ENCODE measurements at regions not wholly inside any gene's neighbourhood (a gene's known extent, or its start where the extent isn't known, plus 50 kb on each side); places are given as distances from the start of the nearest gene placed in this dataset.
"Not testable (repeated sequence)": the region's sequence is repeated elsewhere in the genome, so short reads cannot be mapped to it uniquely, and the experiment has no call there.

- no peak overlapping the region for H3K4me3 Mint-ChIP-seq
- H3K9me3 Mint-ChIP-seq: peaks cover 8% of the 10 kb centered on the region
These were observed 268.7 kb upstream of the PDE3A start for GRCh38 chr12:20099395-20100183.

GRCh38 chr12:20101046-20101445 lies 267.3 kb upstream of the PDE3A start:
- no peaks in the 10 kb centered on the region for H3K27me3 Mint-ChIP-seq
- no peak for ATAC-seq
- no peaks in the 10 kb centered on the region for H3K4me1 Mint-ChIP-seq
- no peak overlapping the region for H3K4me3 Mint-ChIP-seq
- peaks cover 8% of the 10 kb centered on the region for H3K9me3 Mint-ChIP-seq
- no peak overlapping the region for H3K27ac Mint-ChIP-seq
- H3K36me3 Mint-ChIP-seq: no peaks in the 10 kb centered on the region

More at GRCh38 chr12:20099395-20100183, 268.7 kb upstream of the PDE3A start:
- Mint-ChIP-seq H3K27me3 (no peaks in the 10 kb centered on the region), H3K36me3 (no peaks in the 10 kb centered on the region), H3K4me1 (no peaks in the 10 kb centered on the region), H3K27ac (no peak overlapping the region)
- ATAC-seq: no peak

DNA sequence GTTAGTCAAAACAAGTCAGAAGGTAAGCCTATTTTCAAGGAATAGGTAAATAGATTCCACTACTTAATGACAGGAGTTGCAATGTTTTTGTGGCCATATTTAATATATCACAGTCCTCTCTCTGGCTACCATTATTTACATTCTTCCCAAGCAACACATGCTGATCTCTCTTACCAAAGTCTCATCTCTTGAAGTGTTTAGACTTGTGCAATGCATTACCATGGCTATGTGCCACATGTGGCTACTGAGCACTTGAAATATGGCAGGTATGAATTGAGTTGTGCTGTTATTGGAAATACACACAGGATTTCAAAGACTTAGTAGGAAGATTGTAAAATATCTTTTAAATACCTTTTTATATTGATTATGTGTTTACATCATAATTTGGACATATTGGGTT lies 262.4 kb upstream of the PDE3A start:
- no peaks in the 10 kb centered on the region for H3K36me3 Mint-ChIP-seq
- no peaks in the 10 kb centered on the region for H3K4me1 Mint-ChIP-seq
- ATAC-seq: no peak
- H3K4me3 Mint-ChIP-seq: no peak overlapping the region
- no peaks in the 10 kb centered on the region for H3K27me3 Mint-ChIP-seq
- H3K9me3 Mint-ChIP-seq: no peaks in the 10 kb centered on the region
- H3K27ac Mint-ChIP-seq: no peak overlapping the region

DNA sequence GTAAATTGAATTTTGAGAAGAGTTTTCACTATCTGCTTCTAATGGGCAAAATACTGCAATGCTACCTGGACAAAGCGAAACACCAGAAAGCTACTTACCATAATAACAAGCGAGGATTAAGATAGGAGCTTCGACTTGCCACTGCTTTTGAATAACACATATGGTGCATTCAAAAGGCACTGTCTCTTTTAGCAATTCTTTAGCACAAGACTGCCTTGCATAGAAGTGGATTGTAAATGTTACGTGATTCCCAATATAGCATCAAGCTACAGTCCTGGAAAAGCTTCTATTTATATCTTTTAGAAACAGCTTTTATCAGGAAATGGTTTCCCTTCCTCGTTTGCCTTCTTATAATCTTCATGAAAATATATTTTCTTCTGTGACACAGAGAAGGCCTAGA lies 258.7 kb upstream of the PDE3A start:
- H3K4me3 Mint-ChIP-seq: no peak overlapping the region
- H3K27ac Mint-ChIP-seq: no peak overlapping the region
- no peaks in the 10 kb centered on the region for H3K4me1 Mint-ChIP-seq
- H3K27me3 Mint-ChIP-seq: no peaks in the 10 kb centered on the region
- ATAC-seq: no peak
- H3K36me3 Mint-ChIP-seq: no peaks in the 10 kb centered on the region
- H3K9me3 Mint-ChIP-seq: peaks cover 5% of the 10 kb centered on the region

GRCh38 chr12:20115371-20115770 lies 253.0 kb upstream of the PDE3A start:
- H3K4me1 Mint-ChIP-seq, ATAC-seq, H3K27me3 Mint-ChIP-seq, H3K27ac Mint-ChIP-seq, H3K4me3 Mint-ChIP-seq, H3K36me3 Mint-ChIP-seq: not testable (repeated sequence)
- H3K9me3 Mint-ChIP-seq: peaks cover 12% of the 10 kb centered on the region

GRCh38 chr12:20119596-20120402 lies 248.5 kb upstream of the PDE3A start:
- Mint-ChIP-seq H3K27me3 (no peaks in the 10 kb centered on the region), H3K27ac (no peak overlapping the region), H3K36me3 (no peaks in the 10 kb centered on the region), H3K4me1 (no peaks in the 10 kb centered on the region), H3K9me3 (peaks cover 7% of the 10 kb centered on the region), H3K4me3 (no peak overlapping the region)
- no peak for ATAC-seq

GRCh38 chr12:20120403-20120725 lies 248.0 kb upstream of the PDE3A start:
- ATAC-seq: no peak
- H3K4me3 Mint-ChIP-seq: no peak overlapping the region
- peaks cover 7% of the 10 kb centered on the region for H3K9me3 Mint-ChIP-seq
- H3K36me3 Mint-ChIP-seq: no peaks in the 10 kb centered on the region
- H3K27me3 Mint-ChIP-seq: no peaks in the 10 kb centered on the region
- no peaks in the 10 kb centered on the region for H3K4me1 Mint-ChIP-seq
- H3K27ac Mint-ChIP-seq: no peak overlapping the region

DNA sequence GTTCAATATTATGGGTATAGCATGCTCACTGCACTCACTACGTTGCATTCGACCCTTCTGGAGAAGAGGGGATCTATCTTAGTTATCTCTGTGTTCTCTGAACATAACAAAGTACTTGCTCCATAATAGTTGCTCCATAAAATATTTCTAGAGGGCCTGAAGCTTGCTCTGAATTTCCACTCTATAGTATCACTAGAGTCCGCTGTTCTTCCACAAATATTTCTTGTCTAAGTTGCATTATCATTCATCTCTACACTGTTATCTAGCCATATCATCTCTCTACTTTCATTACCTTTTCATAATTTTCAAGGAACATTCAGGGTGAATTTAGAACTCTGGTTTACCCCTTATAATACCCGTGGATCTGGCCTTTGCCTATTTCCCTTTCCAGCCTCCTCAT lies 246.1 kb upstream of the PDE3A start:
- H3K4me3 Mint-ChIP-seq: no peak overlapping the region
- H3K36me3 Mint-ChIP-seq: no peaks in the 10 kb centered on the region

GRCh38 chr12:20123465-20123864 lies 244.9 kb upstream of the PDE3A start:
- ATAC-seq: no peak
- Mint-ChIP-seq H3K36me3 (no peaks in the 10 kb centered on the region), H3K27ac (no peak overlapping the region), H3K4me3 (no peak overlapping the region), H3K27me3 (no peaks in the 10 kb centered on the region), H3K4me1 (no peaks in the 10 kb centered on the region), H3K9me3 (no peaks in the 10 kb centered on the region)

More for the DNA sequence above, 246.1 kb upstream of the PDE3A start:
- H3K9me3 Mint-ChIP-seq: peaks cover 4% of the 10 kb centered on the region
- no peaks in the 10 kb centered on the region for H3K27me3 Mint-ChIP-seq
- no peaks in the 10 kb centered on the region for H3K4me1 Mint-ChIP-seq
- no peak overlapping the region for H3K27ac Mint-ChIP-seq
- no peak for ATAC-seq

GRCh38 chr12:20125276-20125798 lies 243.0 kb upstream of the PDE3A start:
- no peaks in the 10 kb centered on the region for H3K27me3 Mint-ChIP-seq
- H3K4me3 Mint-ChIP-seq: no peak overlapping the region
- no peak for ATAC-seq
- H3K27ac Mint-ChIP-seq: no peak overlapping the region
- H3K9me3 Mint-ChIP-seq: no peaks in the 10 kb centered on the region
- no peaks in the 10 kb centered on the region for H3K4me1 Mint-ChIP-seq
- H3K36me3 Mint-ChIP-seq: no peaks in the 10 kb centered on the region

- Mint-ChIP-seq H3K4me3 (no peak overlapping the region), H3K27ac (no peak overlapping the region), H3K9me3 (no peaks in the 10 kb centered on the region), H3K27me3 (no peaks in the 10 kb centered on the region), H3K36me3 (no peaks in the 10 kb centered on the region), H3K4me1 (no peaks in the 10 kb centered on the region)
- no peak for ATAC-seq
These were observed 241.7 kb upstream of the PDE3A start for GRCh38 chr12:20126601-20127000.

DNA sequence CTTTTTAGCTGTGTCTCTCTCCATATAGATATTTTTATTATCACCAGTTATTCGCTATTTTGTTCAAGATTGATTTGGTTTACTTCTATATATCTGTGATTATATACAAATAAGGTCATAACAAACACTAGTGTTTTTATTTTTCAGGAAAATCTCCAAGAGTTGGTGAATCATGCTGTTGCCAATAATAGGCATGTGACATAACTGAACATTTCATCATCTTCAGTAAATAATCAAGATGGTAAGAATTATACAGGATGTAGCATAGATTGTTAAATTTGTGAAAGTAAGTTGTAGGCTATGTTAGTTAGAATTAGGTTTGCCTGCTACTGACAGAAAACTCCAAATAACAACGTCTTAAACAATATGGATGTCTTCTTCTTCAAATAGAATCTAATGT lies 240.9 kb upstream of the PDE3A start:
- no peaks in the 10 kb centered on the region for H3K36me3 Mint-ChIP-seq
- H3K27me3 Mint-ChIP-seq: no peaks in the 10 kb centered on the region
- no peak for ATAC-seq
- H3K4me3 Mint-ChIP-seq: no peak overlapping the region
- no peaks in the 10 kb centered on the region for H3K4me1 Mint-ChIP-seq
- no peaks in the 10 kb centered on the region for H3K9me3 Mint-ChIP-seq
- H3K27ac Mint-ChIP-seq: no peak overlapping the region

GRCh38 chr12:20128928-20129327 lies 239.4 kb upstream of the PDE3A start:
- H3K36me3 Mint-ChIP-seq: no peaks in the 10 kb centered on the region
- no peaks in the 10 kb centered on the region for H3K27me3 Mint-ChIP-seq
- H3K27ac Mint-ChIP-seq: no peak overlapping the region
- ATAC-seq: no peak
- no peaks in the 10 kb centered on the region for H3K9me3 Mint-ChIP-seq
- H3K4me1 Mint-ChIP-seq: no peaks in the 10 kb centered on the region
- no peak overlapping the region for H3K4me3 Mint-ChIP-seq

DNA sequence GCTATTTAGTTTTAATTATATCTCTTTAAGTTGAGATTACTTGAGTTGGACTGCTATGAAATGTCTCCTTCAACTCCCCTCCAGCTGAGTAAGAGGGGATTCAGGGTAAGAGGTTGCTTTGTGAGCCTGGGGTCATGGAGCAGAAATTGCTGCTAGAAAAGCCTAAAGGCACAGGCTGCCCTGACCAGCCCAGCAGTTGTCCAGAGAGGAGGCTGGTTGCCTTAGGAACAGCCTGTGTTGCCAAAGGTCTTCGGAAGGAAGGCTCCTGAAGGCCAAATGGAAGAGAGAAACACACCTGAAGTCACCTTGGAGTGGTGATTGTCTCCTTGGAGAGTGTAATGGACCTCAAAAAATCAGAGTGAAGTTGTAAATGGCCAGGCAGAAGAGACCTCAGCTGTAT lies 235.5 kb upstream of the PDE3A start:
- ATAC-seq: no peak
- H3K27ac Mint-ChIP-seq: no peak overlapping the region
- H3K9me3 Mint-ChIP-seq: peaks cover 4% of the 10 kb centered on the region
- H3K4me1 Mint-ChIP-seq: no peaks in the 10 kb centered on the region
- no peaks in the 10 kb centered on the region for H3K27me3 Mint-ChIP-seq
- H3K36me3 Mint-ChIP-seq: no peaks in the 10 kb centered on the region
- no peak overlapping the region for H3K4me3 Mint-ChIP-seq

DNA sequence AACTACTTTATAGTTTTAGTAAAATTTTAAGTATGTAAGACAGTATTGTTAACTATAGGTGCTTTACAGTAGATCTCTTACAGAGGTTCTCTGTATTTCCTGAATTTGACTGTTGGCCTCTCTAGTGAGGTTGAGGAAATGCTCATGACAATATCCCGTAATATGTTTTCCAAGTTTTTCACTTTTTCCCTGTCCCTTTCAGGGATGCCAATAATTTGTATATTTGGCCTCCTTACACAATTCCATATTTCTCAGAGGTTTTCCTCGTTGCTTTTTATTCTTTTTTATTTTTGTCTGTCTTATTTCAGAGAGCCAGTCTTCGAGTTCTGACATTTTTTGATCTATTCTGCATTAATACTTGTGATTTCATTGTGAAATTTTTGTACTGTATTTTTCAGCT lies 233.7 kb upstream of the PDE3A start:
- Mint-ChIP-seq H3K27ac (no peak overlapping the region), H3K36me3 (no peaks in the 10 kb centered on the region), H3K4me1 (no peaks in the 10 kb centered on the region), H3K9me3 (peaks cover 4% of the 10 kb centered on the region), H3K4me3 (no peak overlapping the region), H3K27me3 (no peaks in the 10 kb centered on the region)
- ATAC-seq: no peak

DNA sequence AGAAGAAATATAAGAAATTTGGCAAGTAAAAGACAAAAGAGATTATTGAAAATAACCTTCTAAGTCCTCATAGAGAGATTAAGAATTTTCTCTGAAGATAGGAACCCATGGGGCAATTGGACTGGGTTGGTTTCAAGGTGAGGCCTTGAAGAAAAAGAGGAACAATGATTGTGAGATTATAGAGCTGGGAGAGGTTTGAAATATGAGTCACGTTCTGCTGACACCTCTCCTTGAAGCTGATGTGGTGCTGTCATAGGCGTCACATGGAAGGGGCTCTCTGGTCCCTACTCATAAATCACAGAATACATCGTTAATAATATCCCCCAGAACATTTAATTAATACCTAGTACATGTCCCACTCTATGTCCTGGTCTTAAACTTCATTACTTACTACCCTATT lies 227.6 kb upstream of the PDE3A start:
- Mint-ChIP-seq H3K9me3 (peaks cover 4% of the 10 kb centered on the region), H3K27ac (no peak overlapping the region), H3K36me3 (no peaks in the 10 kb centered on the region), H3K27me3 (no peaks in the 10 kb centered on the region), H3K4me1 (no peaks in the 10 kb centered on the region), H3K4me3 (no peak overlapping the region)
- ATAC-seq: no peak
